HEK293 (cell line): ENCODE measurements at regions not wholly inside any gene's neighbourhood (a gene's known extent, or its start where the extent isn't known, plus 50 kb on each side); places are given as distances from the start of the nearest gene placed in this dataset.
A peak's percentile ranks its signal among the peaks of the same experiment; 100 is the strongest.

ENCODE experiments used
- CTCF ChIA-PET: fragments of 350-600 bp; formaldehyde crosslinking; extraction: SDS; loops from one replicate; lab custom pipeline; 2021; ENCODE audit warnings: antibody characterized with exemption; lab: Yijun Ruan, JAX
- POLR2A ChIA-PET: fragments of 300-600 bp; formaldehyde crosslinking; extraction: SDS; loops from one replicate; lab custom pipeline; 2020; ENCODE audit warnings: antibody characterized with exemption, inconsistent platforms; lab: Yijun Ruan, JAX
- H3K27ac ChIP-seq: fragments of 200-500 bp; sonication (Bioruptor generic); 2 replicates; pipeline ENCODE4 v1.5.1; 2014; ENCODE audit warnings: low read depth, low read length, control low read depth, inconsistent platforms; ENCODE audit errors: extremely low read depth
- H3K36me3 ChIP-seq, 2 experiments: fragments of 200-500 bp in 1 of 2; sonication (Bioruptor generic) in 1 of 2; 1 replicate in 1 of 2; 2 replicates in 1 of 2; pipeline ENCODE4 v1.5.1; 2014 to 2017; ENCODE audit warnings: inconsistent platforms in 2 of 2, low read length in 2 of 2; ENCODE audit not compliant: control insufficient read depth in 2 of 2, insufficient read depth in 1 of 2
- H3K4me1 ChIP-seq: fragments of 200-500 bp; sonication (Bioruptor generic); 2 replicates; pipeline ENCODE4 v1.5.1; 2014; ENCODE audit warnings: mild to moderate bottlenecking, low read length, inconsistent platforms; ENCODE audit not compliant: control insufficient read depth, insufficient read depth
- H3K4me3 ChIP-seq: 2 replicates; pipeline ENCODE4 v1.5.1; 2011; ENCODE audit warnings: low read depth, mild to moderate bottlenecking, control low read depth, low read length, moderate library complexity
- H3K9me3 ChIP-seq: fragments of 200-500 bp; sonication (Bioruptor generic); 2 replicates; pipeline ENCODE4 v1.5.1; 2014; ENCODE audit warnings: low read depth, low read length, inconsistent platforms; ENCODE audit not compliant: control insufficient read depth, insufficient read depth
- GLI4 ChIP-seq: fragments of 450-650 bp; formaldehyde crosslinking; IDR thresholded peaks from 2 replicates; pipeline ENCODE4 v1.5.1; 2016; ENCODE audit warnings: missing biosample characterization, missing genetic modification characterization
- GLIS2 ChIP-seq: fragments of 450-650 bp; formaldehyde crosslinking; IDR thresholded peaks from 2 replicates; pipeline ENCODE4 v1.5.1; 2016; ENCODE audit warnings: missing biosample characterization, missing genetic modification characterization
- KLF9 ChIP-seq: fragments of 450-650 bp; formaldehyde crosslinking; IDR thresholded peaks from 2 replicates; pipeline ENCODE4 v1.5.1; 2016; ENCODE audit warnings: missing biosample characterization, missing genetic modification characterization, low read depth
- OVOL3 ChIP-seq: fragments of 450-650 bp; formaldehyde crosslinking; IDR thresholded peaks from 2 replicates; pipeline ENCODE4 v1.5.1; 2016; ENCODE audit warnings: missing biosample characterization, missing genetic modification characterization
- TRIM28 ChIP-seq: IDR thresholded peaks from 2 replicates; pipeline ENCODE4 v1.6.1; 2011; ENCODE audit warnings: low read length, control low read depth, borderline replicate concordance
- ZIC2 ChIP-seq: fragments of 450-650 bp; formaldehyde crosslinking; IDR thresholded peaks from 2 replicates; pipeline ENCODE4 v1.5.1; 2016; ENCODE audit warnings: missing biosample characterization, missing genetic modification characterization
- ZNF121 ChIP-seq: fragments of 450-650 bp; formaldehyde crosslinking; IDR thresholded peaks from 2 replicates; pipeline ENCODE4 v1.5.1; 2016; ENCODE audit warnings: missing biosample characterization, missing genetic modification characterization
- ZNF311 ChIP-seq: fragments of 450-650 bp; formaldehyde crosslinking; IDR thresholded peaks from 2 replicates; pipeline ENCODE4 v1.5.1; 2017; ENCODE audit warnings: missing biosample characterization, missing genetic modification characterization, borderline replicate concordance
- ZNF416 ChIP-seq: fragments of 450-650 bp; formaldehyde crosslinking; IDR thresholded peaks from 2 replicates; pipeline ENCODE4 v1.5.1; 2016; ENCODE audit warnings: missing biosample characterization, missing genetic modification characterization
- ZNF473 ChIP-seq: fragments of 450-650 bp; formaldehyde crosslinking; IDR thresholded peaks from 2 replicates; pipeline ENCODE4 v1.5.1; 2017; ENCODE audit warnings: missing biosample characterization, missing genetic modification characterization
- ZNF501 ChIP-seq: fragments of 450-650 bp; formaldehyde crosslinking; IDR thresholded peaks from 2 replicates; pipeline ENCODE4 v1.5.1; 2016; ENCODE audit warnings: missing biosample characterization, missing genetic modification characterization
- ZNF677 ChIP-seq: fragments of 450-650 bp; IDR thresholded peaks from 2 replicates; pipeline ENCODE4 v1.5.0; 2018; ENCODE audit warnings: missing biosample characterization, mild to moderate bottlenecking, missing genetic modification characterization, moderate library complexity
- ZNF785 ChIP-seq: fragments of 450-650 bp; formaldehyde crosslinking; IDR thresholded peaks from 2 replicates; pipeline ENCODE4 v1.5.1; 2016; ENCODE audit warnings: missing biosample characterization, missing genetic modification characterization
- ZNF791 ChIP-seq: fragments of 450-650 bp; formaldehyde crosslinking; IDR thresholded peaks from 2 replicates; pipeline ENCODE4 v1.5.1; 2016; ENCODE audit warnings: missing biosample characterization, missing genetic modification characterization
- ZNF792 ChIP-seq: fragments of 450-650 bp; formaldehyde crosslinking; IDR thresholded peaks from 2 replicates; pipeline ENCODE4 v1.5.1; 2016; ENCODE audit warnings: missing biosample characterization, missing genetic modification characterization
- TF ChIP-seq, protein P1 (sequence below): fragments of 450-650 bp; formaldehyde crosslinking; IDR thresholded peaks from 2 replicates; pipeline ENCODE4 v1.5.1; 2016; ENCODE audit warnings: missing biosample characterization, missing genetic modification characterization, borderline replicate concordance
- TF ChIP-seq, protein P2 (sequence below): fragments of 450-650 bp; formaldehyde crosslinking; IDR thresholded peaks from 2 replicates; pipeline ENCODE4 v1.5.1; 2016; ENCODE audit warnings: missing biosample characterization, missing genetic modification characterization
- TF ChIP-seq, protein P3 (sequence below): fragments of 450-650 bp; formaldehyde crosslinking; IDR thresholded peaks from 2 replicates; pipeline ENCODE4 v1.5.1; 2016; ENCODE audit warnings: missing biosample characterization, missing genetic modification characterization

DNA sequence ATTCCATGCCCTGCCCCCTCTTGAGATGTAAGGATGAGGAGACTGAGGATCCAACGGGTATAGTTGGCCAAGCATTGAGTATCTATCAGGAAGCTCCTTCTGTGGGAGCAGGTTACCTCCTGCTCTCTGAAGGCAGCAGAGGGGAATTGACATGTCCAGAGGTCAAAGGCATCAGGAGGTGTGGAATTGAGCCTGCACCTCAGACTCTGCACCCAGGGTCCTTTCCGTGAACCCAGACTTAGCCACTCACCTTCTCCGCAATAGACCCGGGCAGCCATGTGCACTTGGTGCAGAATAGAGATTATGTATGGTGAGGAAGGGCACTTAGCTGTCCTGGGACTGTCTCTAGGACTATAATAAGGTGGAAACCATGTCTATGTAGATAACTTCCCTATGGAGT lies 399.0 kb upstream of the TPM1 start (continued):
- TF ChIP-seq, protein P1, sequence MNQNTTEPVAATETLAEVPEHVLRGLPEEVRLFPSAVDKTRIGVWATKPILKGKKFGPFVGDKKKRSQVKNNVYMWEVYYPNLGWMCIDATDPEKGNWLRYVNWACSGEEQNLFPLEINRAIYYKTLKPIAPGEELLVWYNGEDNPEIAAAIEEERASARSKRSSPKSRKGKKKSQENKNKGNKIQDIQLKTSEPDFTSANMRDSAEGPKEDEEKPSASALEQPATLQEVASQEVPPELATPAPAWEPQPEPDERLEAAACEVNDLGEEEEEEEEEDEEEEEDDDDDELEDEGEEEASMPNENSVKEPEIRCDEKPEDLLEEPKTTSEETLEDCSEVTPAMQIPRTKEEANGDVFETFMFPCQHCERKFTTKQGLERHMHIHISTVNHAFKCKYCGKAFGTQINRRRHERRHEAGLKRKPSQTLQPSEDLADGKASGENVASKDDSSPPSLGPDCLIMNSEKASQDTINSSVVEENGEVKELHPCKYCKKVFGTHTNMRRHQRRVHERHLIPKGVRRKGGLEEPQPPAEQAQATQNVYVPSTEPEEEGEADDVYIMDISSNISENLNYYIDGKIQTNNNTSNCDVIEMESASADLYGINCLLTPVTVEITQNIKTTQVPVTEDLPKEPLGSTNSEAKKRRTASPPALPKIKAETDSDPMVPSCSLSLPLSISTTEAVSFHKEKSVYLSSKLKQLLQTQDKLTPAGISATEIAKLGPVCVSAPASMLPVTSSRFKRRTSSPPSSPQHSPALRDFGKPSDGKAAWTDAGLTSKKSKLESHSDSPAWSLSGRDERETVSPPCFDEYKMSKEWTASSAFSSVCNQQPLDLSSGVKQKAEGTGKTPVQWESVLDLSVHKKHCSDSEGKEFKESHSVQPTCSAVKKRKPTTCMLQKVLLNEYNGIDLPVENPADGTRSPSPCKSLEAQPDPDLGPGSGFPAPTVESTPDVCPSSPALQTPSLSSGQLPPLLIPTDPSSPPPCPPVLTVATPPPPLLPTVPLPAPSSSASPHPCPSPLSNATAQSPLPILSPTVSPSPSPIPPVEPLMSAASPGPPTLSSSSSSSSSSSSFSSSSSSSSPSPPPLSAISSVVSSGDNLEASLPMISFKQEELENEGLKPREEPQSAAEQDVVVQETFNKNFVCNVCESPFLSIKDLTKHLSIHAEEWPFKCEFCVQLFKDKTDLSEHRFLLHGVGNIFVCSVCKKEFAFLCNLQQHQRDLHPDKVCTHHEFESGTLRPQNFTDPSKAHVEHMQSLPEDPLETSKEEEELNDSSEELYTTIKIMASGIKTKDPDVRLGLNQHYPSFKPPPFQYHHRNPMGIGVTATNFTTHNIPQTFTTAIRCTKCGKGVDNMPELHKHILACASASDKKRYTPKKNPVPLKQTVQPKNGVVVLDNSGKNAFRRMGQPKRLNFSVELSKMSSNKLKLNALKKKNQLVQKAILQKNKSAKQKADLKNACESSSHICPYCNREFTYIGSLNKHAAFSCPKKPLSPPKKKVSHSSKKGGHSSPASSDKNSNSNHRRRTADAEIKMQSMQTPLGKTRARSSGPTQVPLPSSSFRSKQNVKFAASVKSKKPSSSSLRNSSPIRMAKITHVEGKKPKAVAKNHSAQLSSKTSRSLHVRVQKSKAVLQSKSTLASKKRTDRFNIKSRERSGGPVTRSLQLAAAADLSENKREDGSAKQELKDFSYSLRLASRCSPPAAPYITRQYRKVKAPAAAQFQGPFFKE (tag by site-specific recombination) = no peak

DNA sequence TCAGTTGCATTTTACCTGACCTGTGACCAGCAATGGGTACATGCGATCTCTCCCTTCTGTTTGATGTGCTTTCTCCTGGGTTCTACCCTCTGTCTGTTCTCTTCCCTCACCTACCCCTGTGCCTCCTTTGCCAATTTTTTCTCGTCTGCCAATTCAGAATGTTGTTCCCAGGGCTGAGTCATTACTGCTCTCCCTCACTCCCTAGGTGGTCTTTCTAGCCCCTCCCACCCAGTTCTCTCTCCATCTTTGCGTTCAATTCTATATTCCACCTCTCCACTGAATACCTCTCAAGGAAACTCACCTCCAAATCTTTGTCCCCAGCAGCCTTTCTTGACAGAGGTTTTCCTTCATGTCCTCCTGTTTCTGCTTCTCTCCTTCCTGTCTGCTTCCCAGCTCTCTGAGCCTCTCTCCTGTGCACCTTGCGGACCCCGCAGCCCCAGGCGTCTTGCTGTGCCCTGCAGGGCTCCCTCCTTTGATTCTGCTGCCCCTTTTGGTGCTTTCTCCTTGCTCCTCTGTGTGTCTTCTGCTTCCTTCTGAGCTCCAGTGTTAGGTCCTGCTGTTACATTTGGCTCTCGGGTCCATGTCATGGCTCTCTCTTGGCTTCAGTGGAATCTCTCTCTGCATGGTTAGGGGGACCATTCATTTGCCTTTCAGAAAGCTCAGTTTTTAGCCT lies 398.2 kb upstream of the TPM1 start:
- Histone ChIP-seq H3K36me3 (no peaks in the 10 kb centered on the region), H3K4me3 (no peak overlapping the region), H3K9me3 (no peaks in the 10 kb centered on the region), H3K4me1 (0 out of 2 replicates have a peak, but pooled peaks cover 5% of the 10 kb centered on the region), H3K27ac (no peak overlapping the region)
- ChIA-PET POLR2A (no interaction called here), CTCF (no interaction called here)
- TF ChIP-seq ZIC2 (peak; percentile 72), ZNF473 (tag by site-specific recombination) (no peak)

DNA sequence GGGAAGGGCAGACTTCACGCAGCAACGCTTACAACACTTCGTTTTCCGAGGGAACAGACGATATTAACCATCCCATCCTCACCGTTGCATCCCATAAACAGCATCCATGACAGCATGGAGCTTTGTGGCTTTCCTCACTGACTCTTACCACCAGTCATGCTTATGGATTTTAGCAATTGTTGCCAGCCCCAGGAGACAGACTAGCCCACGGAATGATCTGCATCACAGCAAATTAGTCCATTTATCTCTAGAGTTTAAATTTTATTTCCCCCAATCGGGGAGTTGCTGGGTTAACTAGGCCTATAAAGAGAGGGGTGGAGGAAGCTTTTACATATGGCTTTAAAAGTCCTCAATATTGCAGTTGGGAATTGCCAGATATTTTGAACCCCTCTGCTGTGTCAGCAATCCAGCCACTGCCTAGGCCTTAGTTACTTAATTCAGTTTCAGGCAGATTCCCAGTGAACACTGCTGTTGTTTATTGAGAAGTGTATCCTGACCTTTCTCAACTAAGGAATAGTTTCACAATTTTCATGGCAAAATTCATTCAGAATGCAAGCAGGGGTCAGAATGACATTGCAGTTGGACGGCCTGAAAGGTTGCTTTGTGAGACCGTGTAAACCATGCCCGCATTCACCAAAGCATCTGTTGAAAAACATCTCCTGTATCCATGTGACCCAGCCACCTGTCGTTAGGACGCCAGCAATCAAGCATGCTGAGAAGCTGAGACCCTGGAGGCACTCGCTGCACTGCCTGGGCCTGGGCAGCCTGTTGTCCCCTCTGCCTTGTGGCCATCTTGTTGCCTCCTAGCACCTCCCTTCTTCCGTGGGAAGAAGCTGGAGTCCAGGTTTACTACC lies 397.4 kb upstream of the TPM1 start:
- TF ChIP-seq ZNF416 (tag by site-specific recombination) (no peak), ZNF311 (no peak), ZNF785 (tag by site-specific recombination) (no peak), ZNF121 (tag by site-specific recombination) (no peak), GLI4 (tag by site-specific recombination) (no peak), OVOL3 (tag by site-specific recombination) (no peak), ZNF677 (tag by site-specific recombination) (no peak), GLIS2 (tag by site-specific recombination) (no peak), TRIM28 (no peak), ZNF792 (tag by site-specific recombination) (no peak), ZNF501 (tag by site-specific recombination) (no peak), KLF9 (no peak), ZNF791 (no peak)
- TF ChIP-seq, protein P2, sequence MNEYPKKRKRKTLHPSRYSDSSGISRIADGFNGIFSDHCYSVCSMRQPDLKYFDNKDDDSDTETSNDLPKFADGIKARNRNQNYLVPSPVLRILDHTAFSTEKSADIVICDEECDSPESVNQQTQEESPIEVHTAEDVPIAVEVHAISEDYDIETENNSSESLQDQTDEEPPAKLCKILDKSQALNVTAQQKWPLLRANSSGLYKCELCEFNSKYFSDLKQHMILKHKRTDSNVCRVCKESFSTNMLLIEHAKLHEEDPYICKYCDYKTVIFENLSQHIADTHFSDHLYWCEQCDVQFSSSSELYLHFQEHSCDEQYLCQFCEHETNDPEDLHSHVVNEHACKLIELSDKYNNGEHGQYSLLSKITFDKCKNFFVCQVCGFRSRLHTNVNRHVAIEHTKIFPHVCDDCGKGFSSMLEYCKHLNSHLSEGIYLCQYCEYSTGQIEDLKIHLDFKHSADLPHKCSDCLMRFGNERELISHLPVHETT = no peak
- TF ChIP-seq, protein P3, sequence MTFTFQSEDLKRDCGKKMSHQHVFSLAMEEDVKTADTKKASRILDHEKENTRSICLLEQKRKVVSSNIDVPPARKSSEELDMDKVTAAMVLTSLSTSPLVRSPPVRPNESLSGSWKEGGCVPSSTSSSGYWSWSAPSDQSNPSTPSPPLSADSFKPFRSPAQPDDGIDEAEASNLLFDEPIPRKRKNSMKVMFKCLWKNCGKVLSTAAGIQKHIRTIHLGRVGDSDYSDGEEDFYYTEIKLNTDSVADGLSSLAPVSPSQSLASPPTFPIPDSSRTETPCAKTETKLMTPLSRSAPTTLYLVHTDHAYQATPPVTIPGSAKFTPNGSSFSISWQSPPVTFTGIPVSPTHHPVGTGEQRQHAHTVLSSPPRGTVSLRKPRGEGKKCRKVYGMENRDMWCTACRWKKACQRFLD = no peak
- no peaks in the 10 kb centered on the region for H3K36me3 ChIP-seq
- H3K4me1 ChIP-seq = 0 out of 2 replicates have a peak, but pooled peaks cover 5% of the 10 kb centered on the region
- ChIA-PET CTCF (no interaction called here), POLR2A (no interaction called here)
- H3K9me3 ChIP-seq = no peaks in the 10 kb centered on the region
- H3K4me3 ChIP-seq = no peak overlapping the region
- H3K27ac ChIP-seq = no peak overlapping the region
